A549 (cell line): ENCODE measurements at regions not wholly inside any gene's neighbourhood (a gene's known extent, or its start where the extent isn't known, plus 50 kb on each side); places are given as distances from the start of the nearest gene placed in this dataset.

Experiments used
- ATAC-seq, 2 experiments: fragments of 200-7000 bp in 1 of 2; fragments of >200 bp in 1 of 2; cut with Nextera tagmentation in 1 of 2; cut with Tn5 transposase in 1 of 2; 3 replicates each; pipeline versions ENCODE4 v1.8.0 to v1.9.1; 2018 to 2020; ENCODE audit warnings: mild to moderate bottlenecking in 1 of 2, moderate library complexity in 1 of 2
- CTCF ChIA-PET: fragments of 300-600 bp; sonication (Branson Sonifier 250); formaldehyde crosslinking; extraction: SDS; loops from one replicate; lab custom pipeline; 2021; ENCODE audit warnings: antibody characterized with exemption, inconsistent platforms; lab: Yijun Ruan, JAX
- POLR2A ChIA-PET: fragments of 350-600 bp; formaldehyde crosslinking; extraction: SDS; loops from one replicate; lab custom pipeline; 2021; ENCODE audit warnings: antibody characterized with exemption, inconsistent platforms; lab: Yijun Ruan, JAX
- DNase-seq, 2 experiments: peaks; one replicate each; pipeline versions ENCODE4 v3.0.0 to v3.0.0-alpha.2; 2011 to 2016; ENCODE audit warnings: low read depth in 1 of 2, low spot score in 1 of 2
- FAIRE-seq: peaks from 2 replicates; lab custom pipeline; 2011; peaks lifted over from hg19 to GRCh38; lab: Jason Lieb, UNC
- H3K27ac ChIP-seq, 2 experiments: fragments of >200 bp; sonication (Bioruptor Twin); formaldehyde crosslinking; 3 replicates each; pipeline ENCODE4 v1.5.1; 2016 to 2017
- H3K4me1 ChIP-seq: fragments of >200 bp; sonication (Bioruptor Twin); formaldehyde crosslinking; 3 replicates; pipeline ENCODE4 v1.6.1; 2016
- H3K4me2 ChIP-seq: fragments of >200 bp; sonication (Bioruptor Twin); formaldehyde crosslinking; 3 replicates; pipeline ENCODE4 v1.6.1; 2016
- H3K4me3 ChIP-seq: fragments of >200 bp; sonication (Bioruptor Twin); formaldehyde crosslinking; 3 replicates; pipeline ENCODE4 v1.5.1; 2016
- H3K9me3 ChIP-seq: fragments of >200 bp; sonication (Bioruptor Twin); formaldehyde crosslinking; 3 replicates; pipeline ENCODE4 v1.6.1; 2016
- BCL3 ChIP-seq: fragments of >200 bp; sonication (Bioruptor Twin); formaldehyde crosslinking; IDR thresholded peaks from 3 replicates; pipeline ENCODE4 v1.6.1; 2016
- CHD2 ChIP-seq: fragments of 150-350 bp; IDR thresholded peaks from 2 replicates; pipeline ENCODE4 v1.6.1; 2014; ENCODE audit warnings: low read length; ENCODE audit not compliant: partially characterized antibody
- EHMT2 ChIP-seq: fragments of 200-600 bp; sonication (generic); IDR thresholded peaks from 2 replicates; pipeline ENCODE4 v1.6.1; 2016; ENCODE audit warnings: antibody characterized with exemption, low read depth, mild to moderate bottlenecking, moderate library complexity
- ELK1 ChIP-seq: fragments of 150-350 bp; IDR thresholded peaks from 2 replicates; pipeline ENCODE4 v1.6.1; 2014; ENCODE audit warnings: low read depth, mild to moderate bottlenecking, low read length
- EP300 ChIP-seq, 2 experiments: fragments of >200 bp; sonication (Bioruptor Twin); formaldehyde crosslinking; IDR thresholded peaks; 2 replicates in 1 of 2; 3 replicates in 1 of 2; pipeline ENCODE4 v1.6.1; 2016 to 2017
- FOSL2 ChIP-seq, 2 experiments: fragments of 450-650 bp in 1 of 2; fragments of >200 bp in 1 of 2; sonication (Bioruptor Twin) in 1 of 2; formaldehyde crosslinking; IDR thresholded peaks; 2 replicates each; pipeline versions ENCODE4 v1.5.0 to v1.6.1; 2016 to 2020; ENCODE audit warnings: mild to moderate bottlenecking in 1 of 2, moderate library complexity in 1 of 2
- HMGXB4 ChIP-seq: fragments of 250-450 bp; sonication (Bioruptor Pico); IDR thresholded peaks from 2 replicates; pipeline ENCODE4 v1.5.0; 2021; ENCODE audit warnings: mild to moderate bottlenecking, moderate library complexity, borderline replicate concordance
- HOXB5 ChIP-seq: fragments of 250-450 bp; sonication (Bioruptor Pico); IDR thresholded peaks from 2 replicates; pipeline ENCODE4 v1.5.0; 2020; ENCODE audit warnings: mild to moderate bottlenecking, moderate library complexity
- JUNB ChIP-seq: fragments of >200 bp; sonication (Bioruptor Twin); formaldehyde crosslinking; IDR thresholded peaks from 2 replicates; pipeline ENCODE4 v1.6.1; 2016
- KDM5A ChIP-seq: fragments of 200-600 bp; sonication (generic); IDR thresholded peaks from 2 replicates; pipeline ENCODE4 v1.6.1; 2016; ENCODE audit warnings: antibody characterized with exemption, mild to moderate bottlenecking
- NR3C1 ChIP-seq: fragments of >200 bp; sonication (Bioruptor Twin); formaldehyde crosslinking; IDR thresholded peaks from 3 replicates; pipeline ENCODE4 v1.6.1; 2017
- PBX3 ChIP-seq: IDR thresholded peaks from 2 replicates; pipeline ENCODE4 v1.6.1; 2012
- POLR2A ChIP-seq: IDR thresholded peaks from 2 replicates; pipeline ENCODE4 v1.6.1; 2012; ENCODE audit warnings: mild to moderate bottlenecking, low read length
- POLR2AphosphoS2 ChIP-seq: conservative IDR thresholded peaks from 2 replicates; pipeline ENCODE4 v1.6.1; 2012; ENCODE audit warnings: low read length, improper control_type of control experiment, inconsistent platforms
- RFX5 ChIP-seq: fragments of 450-650 bp; IDR thresholded peaks from 2 replicates; pipeline ENCODE4 v1.7.1; 2014; ENCODE audit warnings: antibody characterized with exemption, mild to moderate bottlenecking, moderate library complexity
- SREBF2 ChIP-seq: fragments of 450-650 bp; IDR thresholded peaks from 2 replicates; pipeline ENCODE4 v1.6.1; 2014; ENCODE audit warnings: mild to moderate bottlenecking, moderate library complexity
- ZC3H11A ChIP-seq: fragments of 450-650 bp; IDR thresholded peaks from 2 replicates; pipeline ENCODE4 v1.6.1; 2014; ENCODE audit warnings: antibody characterized with exemption, mild to moderate bottlenecking
- ZNF302 ChIP-seq: fragments of 250-450 bp; sonication (Bioruptor Pico); IDR thresholded peaks from 2 replicates; pipeline ENCODE4 v1.9.0; 2021; ENCODE audit warnings: inconsistent platforms, mild to moderate bottlenecking, moderate library complexity
- WGBS: methylation state at CpG from one replicate; pipeline ENCODE4 v1.1.6; 2017; ENCODE audit errors: missing lambda C conversion rate; 5-methylcytosine and 5-hydroxymethylcytosine counted together

GRCh38 chr11:15828215-15828853 lies 528.0 kb downstream of the SOX6 start (continued):
- TF ChIP-seq HMGXB4 (CRISPR knock-in tag) (no peak), RFX5 (no peak), CHD2 (no peak), BCL3 (no peak), EP300 (IDR thresholded peaks at IDR 0.05) (no peak)

- no peak for FAIRE-seq
- POLR2A ChIA-PET = no interaction called here
These were observed 527.0 kb downstream of the SOX6 start for GRCh38 chr11:15829312-15829711.

GRCh38 chr11:15830741-15831428 lies 525.5 kb downstream of the SOX6 start:
- DNase-seq (no peak), ATAC-seq (no peak), FAIRE-seq (no peak)
- POLR2A ChIA-PET = no interaction called here
- 42% methylated on average over 9 of the region's 9 CpGs for WGBS
- no peaks in the 10 kb centered on the region for H3K9me3 ChIP-seq
- CTCF ChIA-PET = interaction anchor here (1.2 to 4.1 kb wide), 2 partner anchors 10 to 783 kb away, joined by 4 to 36 read pairs; no protein-coding TSS in a partner anchor
- no peak overlapping the region for H3K4me3 ChIP-seq
- no peak overlapping the region for H3K27ac ChIP-seq
- no peak overlapping the region for H3K4me2 ChIP-seq
- TF ChIP-seq HOXB5 (CRISPR knock-in tag) (no peak), POLR2A (no peak), BCL3 (no peak), JUNB (no peak), EHMT2 (no peak), ZNF302 (CRISPR knock-in tag) (no peak), NR3C1 (no peak), POLR2AphosphoS2 (no peak), FOSL2 (IDR thresholded peaks at IDR 0.05) (no peak), FOSL2 (CRISPR knock-in tag; IDR thresholded peaks at IDR 0.05) (no peak), ELK1 (no peak), ZC3H11A (no peak), KDM5A (no peak), SREBF2 (no peak)
- no peaks in the 10 kb centered on the region for H3K4me1 ChIP-seq

More at GRCh38 chr11:15829312-15829711, 527.0 kb downstream of the SOX6 start:
- H3K9me3 ChIP-seq = no peaks in the 10 kb centered on the region
- H3K27ac ChIP-seq = no peak overlapping the region
- no peak for TF ChIP-seq PBX3
- CTCF ChIA-PET = interaction anchor here (1.1 to 4.1 kb wide), 3 partner anchors 9 to 785 kb away, joined by 3 to 36 read pairs (median 7); no protein-coding TSS in a partner anchor
- no peak overlapping the region for H3K4me2 ChIP-seq
- ATAC-seq (no peak), DNase-seq (no peak)
- WGBS = 15% methylated on average over 1 of the region's 1 CpG
- no peak overlapping the region for H3K4me3 ChIP-seq
- H3K4me1 ChIP-seq = no peaks in the 10 kb centered on the region
